ENCODE measurements at regions not wholly inside any gene's neighbourhood (a gene's known extent, or its start where the extent isn't known, plus 50 kb on each side); places are given as distances from the start of the nearest gene placed in this dataset.

DNA sequence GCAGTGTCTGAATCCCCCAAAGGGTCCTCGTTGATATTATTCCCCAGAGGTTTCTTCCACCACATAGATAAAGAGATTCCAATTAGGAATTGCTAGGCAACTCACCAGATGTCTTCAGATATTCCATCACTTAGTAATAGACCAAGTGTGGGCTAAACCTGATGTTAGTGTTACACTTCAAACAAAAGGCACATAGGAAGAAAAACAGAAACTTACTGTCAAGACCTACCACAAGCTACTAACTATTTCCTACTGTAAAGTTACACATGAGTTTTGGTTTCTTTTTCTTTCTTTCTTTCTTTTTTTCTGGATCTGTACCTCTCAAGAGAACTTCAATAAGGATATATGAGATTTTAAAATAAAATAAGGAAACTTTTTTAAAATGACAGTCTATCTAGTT, 879.1 kb upstream of the NEGR1 start:
- H3K4me3 ChIP-seq = no peak overlapping the region
- TF ChIP-seq, protein P1, sequence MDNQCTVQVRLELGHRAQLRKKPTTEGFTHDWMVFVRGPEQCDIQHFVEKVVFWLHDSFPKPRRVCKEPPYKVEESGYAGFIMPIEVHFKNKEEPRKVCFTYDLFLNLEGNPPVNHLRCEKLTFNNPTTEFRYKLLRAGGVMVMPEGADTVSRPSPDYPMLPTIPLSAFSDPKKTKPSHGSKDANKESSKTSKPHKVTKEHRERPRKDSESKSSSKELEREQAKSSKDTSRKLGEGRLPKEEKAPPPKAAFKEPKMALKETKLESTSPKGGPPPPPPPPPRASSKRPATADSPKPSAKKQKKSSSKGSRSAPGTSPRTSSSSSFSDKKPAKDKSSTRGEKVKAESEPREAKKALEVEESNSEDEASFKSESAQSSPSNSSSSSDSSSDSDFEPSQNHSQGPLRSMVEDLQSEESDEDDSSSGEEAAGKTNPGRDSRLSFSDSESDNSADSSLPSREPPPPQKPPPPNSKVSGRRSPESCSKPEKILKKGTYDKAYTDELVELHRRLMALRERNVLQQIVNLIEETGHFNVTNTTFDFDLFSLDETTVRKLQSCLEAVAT (IDR thresholded peaks at IDR 0.05) = no peak
- TF ChIP-seq NFIC (IDR thresholded peaks at IDR 0.05; ENCODE audit: low read depth, low read length) (no peak), RFX5 (IDR thresholded peaks at IDR 0.05; ENCODE audit: low read depth, low read length) (no peak), MEF2A (IDR thresholded peaks at IDR 0.05; ENCODE audit: insufficient read depth, low read depth, low read length) (no peak), NR2C1 (IDR thresholded peaks at IDR 0.05) (no peak), CREM (IDR thresholded peaks at IDR 0.05; ENCODE audit: low read depth) (no peak), SUZ12 (IDR thresholded peaks at IDR 0.05; ENCODE audit: unreplicated experiment) (no peak), RELA (IDR thresholded peaks at IDR 0.05; ENCODE audit: borderline replicate concordance, partially characterized antibody) (no peak), SIN3A (IDR thresholded peaks at IDR 0.05; ENCODE audit: low read depth, low read length) (no peak), MEF2B (IDR thresholded peaks at IDR 0.05; ENCODE audit: partially characterized antibody, poor library complexity, severe bottlenecking) (no peak), RBBP5 (conservative IDR thresholded peaks at IDR 0.05) (no peak), CREB1 (IDR thresholded peaks at IDR 0.05; ENCODE audit: low read depth) (no peak)
- TF ChIP-seq, protein P2, sequence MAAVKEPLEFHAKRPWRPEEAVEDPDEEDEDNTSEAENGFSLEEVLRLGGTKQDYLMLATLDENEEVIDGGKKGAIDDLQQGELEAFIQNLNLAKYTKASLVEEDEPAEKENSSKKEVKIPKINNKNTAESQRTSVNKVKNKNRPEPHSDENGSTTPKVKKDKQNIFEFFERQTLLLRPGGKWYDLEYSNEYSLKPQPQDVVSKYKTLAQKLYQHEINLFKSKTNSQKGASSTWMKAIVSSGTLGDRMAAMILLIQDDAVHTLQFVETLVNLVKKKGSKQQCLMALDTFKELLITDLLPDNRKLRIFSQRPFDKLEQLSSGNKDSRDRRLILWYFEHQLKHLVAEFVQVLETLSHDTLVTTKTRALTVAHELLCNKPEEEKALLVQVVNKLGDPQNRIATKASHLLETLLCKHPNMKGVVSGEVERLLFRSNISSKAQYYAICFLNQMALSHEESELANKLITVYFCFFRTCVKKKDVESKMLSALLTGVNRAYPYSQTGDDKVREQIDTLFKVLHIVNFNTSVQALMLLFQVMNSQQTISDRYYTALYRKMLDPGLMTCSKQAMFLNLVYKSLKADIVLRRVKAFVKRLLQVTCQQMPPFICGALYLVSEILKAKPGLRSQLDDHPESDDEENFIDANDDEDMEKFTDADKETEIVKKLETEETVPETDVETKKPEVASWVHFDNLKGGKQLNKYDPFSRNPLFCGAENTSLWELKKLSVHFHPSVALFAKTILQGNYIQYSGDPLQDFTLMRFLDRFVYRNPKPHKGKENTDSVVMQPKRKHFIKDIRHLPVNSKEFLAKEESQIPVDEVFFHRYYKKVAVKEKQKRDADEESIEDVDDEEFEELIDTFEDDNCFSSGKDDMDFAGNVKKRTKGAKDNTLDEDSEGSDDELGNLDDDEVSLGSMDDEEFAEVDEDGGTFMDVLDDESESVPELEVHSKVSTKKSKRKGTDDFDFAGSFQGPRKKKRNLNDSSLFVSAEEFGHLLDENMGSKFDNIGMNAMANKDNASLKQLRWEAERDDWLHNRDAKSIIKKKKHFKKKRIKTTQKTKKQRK (IDR thresholded peaks at IDR 0.05; ENCODE audit: low read depth, low read length) = no peak
- TF ChIP-seq, protein P3, sequence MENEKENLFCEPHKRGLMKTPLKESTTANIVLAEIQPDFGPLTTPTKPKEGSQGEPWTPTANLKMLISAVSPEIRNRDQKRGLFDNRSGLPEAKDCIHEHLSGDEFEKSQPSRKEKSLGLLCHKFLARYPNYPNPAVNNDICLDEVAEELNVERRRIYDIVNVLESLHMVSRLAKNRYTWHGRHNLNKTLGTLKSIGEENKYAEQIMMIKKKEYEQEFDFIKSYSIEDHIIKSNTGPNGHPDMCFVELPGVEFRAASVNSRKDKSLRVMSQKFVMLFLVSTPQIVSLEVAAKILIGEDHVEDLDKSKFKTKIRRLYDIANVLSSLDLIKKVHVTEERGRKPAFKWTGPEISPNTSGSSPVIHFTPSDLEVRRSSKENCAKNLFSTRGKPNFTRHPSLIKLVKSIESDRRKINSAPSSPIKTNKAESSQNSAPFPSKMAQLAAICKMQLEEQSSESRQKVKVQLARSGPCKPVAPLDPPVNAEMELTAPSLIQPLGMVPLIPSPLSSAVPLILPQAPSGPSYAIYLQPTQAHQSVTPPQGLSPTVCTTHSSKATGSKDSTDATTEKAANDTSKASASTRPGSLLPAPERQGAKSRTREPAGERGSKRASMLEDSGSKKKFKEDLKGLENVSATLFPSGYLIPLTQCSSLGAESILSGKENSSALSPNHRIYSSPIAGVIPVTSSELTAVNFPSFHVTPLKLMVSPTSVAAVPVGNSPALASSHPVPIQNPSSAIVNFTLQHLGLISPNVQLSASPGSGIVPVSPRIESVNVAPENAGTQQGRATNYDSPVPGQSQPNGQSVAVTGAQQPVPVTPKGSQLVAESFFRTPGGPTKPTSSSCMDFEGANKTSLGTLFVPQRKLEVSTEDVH (IDR thresholded peaks at IDR 0.05; ENCODE audit: low read depth, partially characterized antibody) = no peak
- TF ChIP-seq, protein P4, sequence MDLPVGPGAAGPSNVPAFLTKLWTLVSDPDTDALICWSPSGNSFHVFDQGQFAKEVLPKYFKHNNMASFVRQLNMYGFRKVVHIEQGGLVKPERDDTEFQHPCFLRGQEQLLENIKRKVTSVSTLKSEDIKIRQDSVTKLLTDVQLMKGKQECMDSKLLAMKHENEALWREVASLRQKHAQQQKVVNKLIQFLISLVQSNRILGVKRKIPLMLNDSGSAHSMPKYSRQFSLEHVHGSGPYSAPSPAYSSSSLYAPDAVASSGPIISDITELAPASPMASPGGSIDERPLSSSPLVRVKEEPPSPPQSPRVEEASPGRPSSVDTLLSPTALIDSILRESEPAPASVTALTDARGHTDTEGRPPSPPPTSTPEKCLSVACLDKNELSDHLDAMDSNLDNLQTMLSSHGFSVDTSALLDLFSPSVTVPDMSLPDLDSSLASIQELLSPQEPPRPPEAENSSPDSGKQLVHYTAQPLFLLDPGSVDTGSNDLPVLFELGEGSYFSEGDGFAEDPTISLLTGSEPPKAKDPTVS (IDR thresholded peaks at IDR 0.05; ENCODE audit: low read depth, low read length) = no peak
- TF ChIP-seq, protein P5, sequence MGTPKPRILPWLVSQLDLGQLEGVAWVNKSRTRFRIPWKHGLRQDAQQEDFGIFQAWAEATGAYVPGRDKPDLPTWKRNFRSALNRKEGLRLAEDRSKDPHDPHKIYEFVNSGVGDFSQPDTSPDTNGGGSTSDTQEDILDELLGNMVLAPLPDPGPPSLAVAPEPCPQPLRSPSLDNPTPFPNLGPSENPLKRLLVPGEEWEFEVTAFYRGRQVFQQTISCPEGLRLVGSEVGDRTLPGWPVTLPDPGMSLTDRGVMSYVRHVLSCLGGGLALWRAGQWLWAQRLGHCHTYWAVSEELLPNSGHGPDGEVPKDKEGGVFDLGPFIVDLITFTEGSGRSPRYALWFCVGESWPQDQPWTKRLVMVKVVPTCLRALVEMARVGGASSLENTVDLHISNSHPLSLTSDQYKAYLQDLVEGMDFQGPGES (IDR thresholded peaks at IDR 0.05) = no peak

More for the DNA sequence above, 879.1 kb upstream of the NEGR1 start:
- H3K9ac ChIP-seq (ENCODE audit: control insufficient read depth, insufficient read depth, low read length) = no peak overlapping the region
- 43% methylated on average over 1 of the region's 1 CpG for WGBS (ENCODE audit: insufficient coverage, insufficient replicate concordance, low lambda C conversion rate, missing lambda C conversion rate)
- in situ Hi-C loops (cut with MboI) (no loop called here), intact Hi-C loops (cut with micrococcal nuclease; ENCODE audit: unreplicated experiment) (no loop called here)
- CTCF ChIA-PET = no interaction called here
- H3K4me2 ChIP-seq (ENCODE audit: control insufficient read depth, insufficient read depth) = no peak overlapping the region
- no peaks in the 10 kb centered on the region for H3K27me3 ChIP-seq (replicated peaks in 1 of 2; ENCODE audit: control insufficient read depth in 2 of 2, insufficient read depth in 2 of 2, low read length in 1 of 2)
- no peaks in the 10 kb centered on the region for H3K4me1 ChIP-seq (ENCODE audit: control insufficient read depth, insufficient read depth, low read length)
- no peak overlapping the region for H2AFZ ChIP-seq (ENCODE audit: control insufficient read depth, low read depth, low read length)
- no peaks in the 10 kb centered on the region for H3K36me3 ChIP-seq (ENCODE audit: control insufficient read depth in 2 of 2, insufficient read depth in 2 of 2, low read length in 1 of 2)
- ATAC-seq (peak; percentile 50), DNase-seq (ENCODE audit: low read depth, low spot score) (no peak), FAIRE-seq (no peak)
- RAD21 ChIA-PET (ENCODE audit: unreplicated experiment) = no interaction called here
- H4K20me1 ChIP-seq (ENCODE audit: control insufficient read depth, insufficient read depth) = no peaks in the 10 kb centered on the region
- H3K9me3 ChIP-seq (replicated peaks; ENCODE audit: control insufficient read depth, insufficient read depth, low read length) = no peaks in the 10 kb centered on the region
- SMC1A ChIA-PET (ENCODE audit: uncharacterized antibody, unreplicated experiment) = no interaction called here
- POLR2A ChIA-PET = no interaction called here
- H3K27ac ChIP-seq (ENCODE audit: control insufficient read depth, insufficient read depth) = no peak overlapping the region
- H3K79me2 ChIP-seq (ENCODE audit: control insufficient read depth, insufficient read depth, low read length) = no peaks in the 10 kb centered on the region
- BruUV-seq (replicated peaks) = no TSS peak
